ENCODE measurements at regions not wholly inside any gene's neighbourhood (a gene's known extent, or its start where the extent isn't known, plus 50 kb on each side); places are given as distances from the start of the nearest gene placed in this dataset.

DNA sequence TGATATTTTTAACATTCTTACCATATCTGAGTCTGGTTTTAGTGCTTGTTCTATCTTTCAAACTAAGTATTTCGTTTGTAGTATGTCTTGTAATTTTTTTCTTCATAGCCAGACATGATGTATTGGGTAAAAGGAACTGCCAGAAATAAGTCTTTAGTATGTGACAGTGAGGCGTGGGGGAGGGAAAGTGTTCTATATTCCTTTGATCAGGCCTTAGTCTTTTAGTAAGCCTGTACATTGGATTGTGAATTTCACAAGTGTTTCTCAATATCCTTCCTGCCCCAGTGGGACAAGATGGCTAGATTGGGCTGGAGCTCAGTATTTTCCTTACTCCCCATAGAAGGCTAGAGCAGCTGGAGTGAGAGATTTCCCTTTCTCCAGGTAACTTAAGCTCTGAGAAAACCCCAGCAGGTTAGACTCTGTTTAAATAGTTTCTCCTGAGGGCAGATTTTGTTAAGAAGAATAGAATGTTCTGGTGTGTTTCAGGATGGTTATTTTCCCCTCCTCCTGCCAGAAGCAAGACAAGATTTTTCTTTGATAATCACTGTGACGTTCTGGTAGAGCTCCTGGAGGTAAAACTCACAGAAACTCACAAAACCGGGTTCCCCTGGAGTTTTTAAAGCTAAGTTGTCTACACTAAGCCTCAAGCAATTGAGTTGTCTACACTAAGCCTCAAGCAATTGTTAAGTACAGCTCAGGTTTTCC is 140.7 kb upstream of the ARPP21 start:
- no peak overlapping the region for H3K27ac Mint-ChIP-seq (ENCODE audit: unreplicated experiment)
- H3K36me3 Mint-ChIP-seq (ENCODE audit: insufficient read depth, unreplicated experiment): no peaks in the 10 kb centered on the region
- intact Hi-C loops (cut with micrococcal nuclease; ENCODE audit: unreplicated experiment): no loop called here
- H3K27me3 Mint-ChIP-seq (ENCODE audit: insufficient read depth, unreplicated experiment): no peaks in the 10 kb centered on the region
- ChIA-PET POLR2A (no interaction called here), CTCF (no interaction called here)
- Histone ChIP-seq H3K9me3 (no peaks in the 10 kb centered on the region), H3K4me3 (ENCODE audit: low read depth, low read length) (no peak overlapping the region), H3K4me1 (peaks cover 11% of the 10 kb centered on the region; the same call in 1 of the 2 replicates), H3K27me3 (replicated peaks; ENCODE audit: control insufficient read depth, insufficient read depth, low read length) (no peaks in the 10 kb centered on the region), H3K36me3 (ENCODE audit: control insufficient read depth, insufficient read depth, low read length) (no peaks in the 10 kb centered on the region)
- H3K9me3 Mint-ChIP-seq (ENCODE audit: unreplicated experiment): no peaks in the 10 kb centered on the region
- peaks cover 9% of the 10 kb centered on the region for H3K4me1 Mint-ChIP-seq (ENCODE audit: low read depth, unreplicated experiment)
- BruUV-seq (replicated peaks): no TSS peak
- no peak for DNase-seq
- no peak overlapping the region for H3K4me3 Mint-ChIP-seq (ENCODE audit: unreplicated experiment)
- TF ChIP-seq, protein P1, sequence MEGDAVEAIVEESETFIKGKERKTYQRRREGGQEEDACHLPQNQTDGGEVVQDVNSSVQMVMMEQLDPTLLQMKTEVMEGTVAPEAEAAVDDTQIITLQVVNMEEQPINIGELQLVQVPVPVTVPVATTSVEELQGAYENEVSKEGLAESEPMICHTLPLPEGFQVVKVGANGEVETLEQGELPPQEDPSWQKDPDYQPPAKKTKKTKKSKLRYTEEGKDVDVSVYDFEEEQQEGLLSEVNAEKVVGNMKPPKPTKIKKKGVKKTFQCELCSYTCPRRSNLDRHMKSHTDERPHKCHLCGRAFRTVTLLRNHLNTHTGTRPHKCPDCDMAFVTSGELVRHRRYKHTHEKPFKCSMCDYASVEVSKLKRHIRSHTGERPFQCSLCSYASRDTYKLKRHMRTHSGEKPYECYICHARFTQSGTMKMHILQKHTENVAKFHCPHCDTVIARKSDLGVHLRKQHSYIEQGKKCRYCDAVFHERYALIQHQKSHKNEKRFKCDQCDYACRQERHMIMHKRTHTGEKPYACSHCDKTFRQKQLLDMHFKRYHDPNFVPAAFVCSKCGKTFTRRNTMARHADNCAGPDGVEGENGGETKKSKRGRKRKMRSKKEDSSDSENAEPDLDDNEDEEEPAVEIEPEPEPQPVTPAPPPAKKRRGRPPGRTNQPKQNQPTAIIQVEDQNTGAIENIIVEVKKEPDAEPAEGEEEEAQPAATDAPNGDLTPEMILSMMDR (IDR thresholded peaks at IDR 0.05; ENCODE audit: insufficient read depth in 1 of 2, low read depth in 1 of 2, low read length in 1 of 2, severe bottlenecking in 1 of 2, unreplicated experiment in 1 of 2): no peak

DNA sequence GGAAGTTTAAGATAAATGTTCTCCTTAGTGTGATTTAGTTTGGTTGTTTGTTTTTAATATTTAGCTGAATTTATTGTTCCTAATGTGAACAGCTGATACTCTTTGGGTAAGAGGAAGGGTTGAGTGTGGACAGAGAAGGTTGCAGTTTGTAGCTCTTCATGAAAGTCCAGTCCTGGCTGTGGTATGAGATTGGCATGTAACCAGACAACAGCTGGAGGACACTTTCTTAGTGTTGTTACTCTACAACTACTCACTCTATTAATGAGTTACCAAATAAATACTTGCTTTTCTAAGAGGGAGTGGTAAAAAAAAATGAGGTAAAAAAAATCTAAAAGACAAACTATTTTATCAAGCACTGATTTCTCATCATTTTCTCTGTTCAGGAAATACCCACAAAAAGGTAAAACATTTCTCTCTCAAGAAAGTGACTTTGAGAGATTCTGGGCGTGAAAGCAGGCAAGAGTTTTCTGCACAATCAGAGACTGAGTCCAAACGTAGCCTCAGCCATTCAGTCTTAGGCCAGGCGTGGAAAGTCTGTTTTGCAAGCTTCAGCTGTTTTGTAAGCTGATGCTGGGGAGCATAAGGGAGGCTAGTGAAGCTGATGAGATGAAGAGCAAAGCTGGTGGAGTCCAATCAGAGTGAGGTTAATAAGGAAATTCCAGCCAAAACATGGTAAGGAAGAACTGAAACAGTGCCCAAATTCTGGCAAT is 138.5 kb upstream of the ARPP21 start:
- H3K9me3 Mint-ChIP-seq (ENCODE audit: unreplicated experiment): no peaks in the 10 kb centered on the region

DNA sequence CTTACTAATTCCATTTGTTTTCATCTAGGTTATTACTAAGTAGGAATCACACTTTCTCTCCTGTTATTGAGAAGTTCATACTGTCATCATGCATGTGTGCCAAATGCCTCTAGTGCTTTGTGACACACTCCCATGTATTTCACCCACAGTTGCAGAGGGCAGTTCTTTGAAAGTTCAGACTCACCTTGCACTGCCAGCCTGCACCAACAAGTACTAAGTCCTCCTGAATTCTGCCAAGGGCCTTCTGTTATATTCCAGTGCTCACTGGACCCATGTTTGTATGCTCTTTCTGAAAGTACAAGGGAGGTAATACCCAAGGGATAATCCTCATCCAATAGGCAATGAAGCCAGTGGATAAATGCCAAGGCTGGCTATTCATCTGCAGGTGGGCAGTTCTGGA is 136.6 kb upstream of the ARPP21 start:
- no peaks in the 10 kb centered on the region for H3K36me3 ChIP-seq (ENCODE audit: control insufficient read depth, insufficient read depth, low read length)
- no peak for DNase-seq
- no peaks in the 10 kb centered on the region for H3K36me3 Mint-ChIP-seq (ENCODE audit: insufficient read depth, unreplicated experiment)
- H3K4me3 Mint-ChIP-seq (ENCODE audit: unreplicated experiment): no peak overlapping the region
- ChIA-PET CTCF (no interaction called here), POLR2A (no interaction called here)
- H3K27me3 Mint-ChIP-seq (ENCODE audit: insufficient read depth, unreplicated experiment): no peaks in the 10 kb centered on the region
- peaks cover 15% of the 10 kb centered on the region for H3K4me1 Mint-ChIP-seq (ENCODE audit: low read depth, unreplicated experiment)
- H3K27me3 ChIP-seq (replicated peaks; ENCODE audit: control insufficient read depth, insufficient read depth, low read length): no peaks in the 10 kb centered on the region
- TF ChIP-seq, protein P1 (IDR thresholded peaks at IDR 0.05; ENCODE audit: insufficient read depth in 1 of 2, low read depth in 1 of 2, low read length in 1 of 2, severe bottlenecking in 1 of 2, unreplicated experiment in 1 of 2): no peak
- intact Hi-C loops (cut with micrococcal nuclease; ENCODE audit: unreplicated experiment): no loop called here
- no TSS peak for BruUV-seq (replicated peaks)
- peaks cover 7% of the 10 kb centered on the region for H3K9me3 Mint-ChIP-seq (ENCODE audit: unreplicated experiment)
- H3K4me3 ChIP-seq (ENCODE audit: low read depth, low read length): no peak overlapping the region
- no peak overlapping the region for H3K27ac Mint-ChIP-seq (ENCODE audit: unreplicated experiment)
- peaks cover 26% of the 10 kb centered on the region for H3K4me1 ChIP-seq
- no peaks in the 10 kb centered on the region for H3K9me3 ChIP-seq

More for the DNA sequence above, 138.5 kb upstream of the ARPP21 start:
- CTCF ChIA-PET: no interaction called here
- Histone ChIP-seq H3K27me3 (replicated peaks; ENCODE audit: control insufficient read depth, insufficient read depth, low read length) (no peaks in the 10 kb centered on the region), H3K4me3 (ENCODE audit: low read depth, low read length) (no peak overlapping the region), H3K4me1 (peaks cover 26% of the 10 kb centered on the region), H3K36me3 (ENCODE audit: control insufficient read depth, insufficient read depth, low read length) (no peaks in the 10 kb centered on the region), H3K9me3 (no peaks in the 10 kb centered on the region)
- TF ChIP-seq, protein P1 (IDR thresholded peaks at IDR 0.05; ENCODE audit: insufficient read depth in 1 of 2, low read depth in 1 of 2, low read length in 1 of 2, severe bottlenecking in 1 of 2, unreplicated experiment in 1 of 2): no peak
- no peaks in the 10 kb centered on the region for H3K27me3 Mint-ChIP-seq (ENCODE audit: insufficient read depth, unreplicated experiment)
- no peak for DNase-seq
- peaks cover 9% of the 10 kb centered on the region for H3K4me1 Mint-ChIP-seq (ENCODE audit: low read depth, unreplicated experiment)
- H3K27ac Mint-ChIP-seq (ENCODE audit: unreplicated experiment): peak overlapping the region; percentile 75
- intact Hi-C loops (cut with micrococcal nuclease; ENCODE audit: unreplicated experiment): no loop called here
- POLR2A ChIA-PET: no interaction called here
- BruUV-seq (replicated peaks): no TSS peak
- no peak overlapping the region for H3K4me3 Mint-ChIP-seq (ENCODE audit: unreplicated experiment)
- H3K36me3 Mint-ChIP-seq (ENCODE audit: insufficient read depth, unreplicated experiment): no peaks in the 10 kb centered on the region

Measured in Caco-2 (cell line).